GM21619 (cell line): ENCODE measurements at regions not wholly inside any gene's neighbourhood (a gene's known extent, or its start where the extent isn't known, plus 50 kb on each side); places are given as distances from the start of the nearest gene placed in this dataset.

Experiments
- ATAC-seq: cut with Tn5 transposase; IDR thresholded peaks from one replicate; pipeline ENCODE4 v1.9.1; 2021; ENCODE audit not compliant: unreplicated experiment

- ATAC-seq = no peak
Measured at GRCh38 chr16:85187886-85188285, 75.6 kb upstream of the CIBAR2 start.

DNA sequence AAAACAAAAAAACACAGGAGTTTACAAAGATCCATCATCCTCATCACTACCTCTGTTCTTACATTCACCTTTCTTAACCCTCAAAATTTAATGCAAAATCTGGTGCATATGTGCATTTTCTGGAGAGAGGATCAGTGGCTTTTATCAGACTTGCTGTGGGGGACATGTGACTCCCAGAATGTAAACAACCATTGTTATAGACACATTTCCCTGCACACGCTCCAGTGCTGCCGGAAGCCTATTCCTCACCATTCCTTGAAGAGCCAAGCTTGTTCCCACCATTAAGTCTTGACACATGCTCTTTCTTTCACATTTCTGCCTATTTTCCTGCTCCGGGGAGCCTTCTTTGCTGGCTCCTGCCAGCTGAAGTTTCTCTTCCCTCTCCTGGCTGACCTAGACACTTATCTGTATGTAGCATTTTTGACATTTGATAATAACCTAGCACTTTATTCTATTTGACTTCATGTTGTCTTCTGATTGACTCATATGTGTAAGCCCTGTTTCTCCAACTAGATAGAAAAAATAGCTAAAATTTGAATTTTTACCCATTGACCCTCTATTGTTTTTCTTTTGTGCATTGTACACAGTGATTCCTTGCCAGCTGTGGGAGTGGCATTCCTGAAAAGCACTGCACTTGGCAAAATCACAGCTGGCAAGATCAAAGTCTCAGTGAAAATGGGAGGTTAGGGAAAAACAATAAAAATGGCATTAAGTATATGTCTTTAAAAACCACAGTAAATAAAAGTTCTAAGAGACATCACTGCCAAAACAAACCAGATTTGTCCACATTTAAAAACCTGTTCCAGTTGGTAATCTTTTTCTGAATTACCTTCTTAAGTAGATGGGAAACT is 76.8 kb upstream of the CIBAR2 start:
- no peak for ATAC-seq

- no peak for ATAC-seq
Measured at GRCh38 chr16:85190572-85190971, 78.3 kb upstream of the CIBAR2 start.

DNA sequence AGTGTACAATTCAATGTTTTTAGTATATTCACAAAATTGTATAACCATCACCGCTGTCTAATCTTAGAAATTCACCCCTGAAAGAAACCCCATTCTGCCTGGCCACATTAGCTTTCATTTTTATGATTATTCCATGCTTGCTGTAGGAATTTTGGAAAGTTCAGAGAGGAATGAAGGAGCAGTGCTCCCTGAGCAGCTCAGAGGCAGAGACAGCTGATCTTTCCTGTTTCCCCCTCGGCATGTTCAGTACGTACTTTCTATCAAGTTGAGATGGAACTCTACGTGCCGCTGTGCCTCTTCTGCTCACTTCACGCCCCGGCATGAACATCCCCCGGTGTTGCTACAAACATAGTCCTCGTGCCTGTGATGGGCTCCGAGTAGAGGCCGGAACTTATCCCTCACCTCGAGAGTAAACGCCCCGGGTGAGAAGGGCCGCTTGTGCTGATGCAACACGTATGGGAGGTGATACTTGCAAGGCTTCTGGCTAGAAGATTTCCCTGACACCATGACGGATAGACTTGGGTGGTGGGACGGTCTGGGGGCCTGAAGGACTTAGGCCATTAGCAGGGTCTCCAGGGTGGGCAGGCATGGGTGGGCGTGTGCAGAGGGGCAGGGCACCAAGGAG is 79.2 kb upstream of the CIBAR2 start:
- no peak for ATAC-seq

GRCh38 chr16:85192238-85193114 is 80.2 kb upstream of the CIBAR2 start:
- no peak for ATAC-seq

DNA sequence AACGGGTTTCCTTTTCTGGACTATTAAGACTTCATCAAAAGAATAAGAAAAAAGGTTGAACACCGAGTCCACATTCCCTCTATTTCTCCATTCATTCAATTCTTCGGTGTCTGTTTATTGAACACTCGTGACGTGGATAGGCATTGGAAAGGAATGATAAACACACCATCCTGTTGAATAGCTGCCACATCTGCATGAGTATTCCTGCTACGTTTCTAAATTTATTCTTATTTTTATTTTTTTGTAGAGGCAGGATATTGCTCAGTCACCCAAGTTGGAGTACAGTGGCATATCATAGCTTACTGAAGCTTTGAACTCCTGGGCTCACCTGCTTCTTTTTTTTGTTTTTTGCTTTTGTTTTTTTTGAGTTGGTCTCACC is 80.8 kb upstream of the CIBAR2 start:
- no peak for ATAC-seq

DNA sequence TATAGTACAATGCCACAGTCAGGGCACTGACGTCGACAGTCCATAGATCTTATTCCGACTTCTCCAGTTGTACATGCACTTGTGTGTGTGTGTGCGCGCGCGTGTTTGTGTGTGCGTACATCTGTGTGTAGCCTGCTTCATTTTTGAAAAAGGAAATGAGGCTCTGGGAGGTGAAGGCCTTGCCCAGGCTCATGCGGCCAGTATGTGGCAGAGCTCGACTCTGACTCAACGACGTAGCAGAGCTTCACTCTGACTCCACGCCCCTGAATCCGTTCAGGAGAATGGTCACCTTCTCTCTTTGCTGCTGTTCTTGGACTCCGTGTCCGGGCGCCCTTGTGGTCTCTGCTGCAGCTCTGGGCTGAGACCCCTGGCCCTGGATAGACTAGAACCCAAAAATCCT is 81.6 kb upstream of the CIBAR2 start:
- no peak for ATAC-seq

GRCh38 chr16:85194307-85195270 is 82.3 kb upstream of the CIBAR2 start:
- no peak for ATAC-seq

DNA sequence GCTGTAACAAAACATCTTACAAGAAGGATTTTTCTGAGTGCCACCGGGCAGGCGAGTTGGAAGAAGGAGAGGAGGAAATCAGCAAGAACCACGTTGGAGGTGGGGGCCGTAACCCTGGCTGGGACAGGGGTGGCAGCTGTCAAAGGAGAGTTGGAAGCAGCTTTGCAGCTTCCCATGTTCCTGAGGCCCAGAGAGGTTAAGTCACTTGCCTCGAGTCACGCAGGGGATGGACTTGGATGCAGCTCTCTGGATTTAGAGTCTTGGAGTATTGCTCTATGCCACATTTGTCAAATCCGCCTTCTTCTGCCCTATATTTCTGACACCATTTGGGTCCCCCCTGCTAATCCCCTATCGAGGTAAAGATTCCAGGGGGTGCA is 83.0 kb upstream of the CIBAR2 start:
- no peak for ATAC-seq

DNA sequence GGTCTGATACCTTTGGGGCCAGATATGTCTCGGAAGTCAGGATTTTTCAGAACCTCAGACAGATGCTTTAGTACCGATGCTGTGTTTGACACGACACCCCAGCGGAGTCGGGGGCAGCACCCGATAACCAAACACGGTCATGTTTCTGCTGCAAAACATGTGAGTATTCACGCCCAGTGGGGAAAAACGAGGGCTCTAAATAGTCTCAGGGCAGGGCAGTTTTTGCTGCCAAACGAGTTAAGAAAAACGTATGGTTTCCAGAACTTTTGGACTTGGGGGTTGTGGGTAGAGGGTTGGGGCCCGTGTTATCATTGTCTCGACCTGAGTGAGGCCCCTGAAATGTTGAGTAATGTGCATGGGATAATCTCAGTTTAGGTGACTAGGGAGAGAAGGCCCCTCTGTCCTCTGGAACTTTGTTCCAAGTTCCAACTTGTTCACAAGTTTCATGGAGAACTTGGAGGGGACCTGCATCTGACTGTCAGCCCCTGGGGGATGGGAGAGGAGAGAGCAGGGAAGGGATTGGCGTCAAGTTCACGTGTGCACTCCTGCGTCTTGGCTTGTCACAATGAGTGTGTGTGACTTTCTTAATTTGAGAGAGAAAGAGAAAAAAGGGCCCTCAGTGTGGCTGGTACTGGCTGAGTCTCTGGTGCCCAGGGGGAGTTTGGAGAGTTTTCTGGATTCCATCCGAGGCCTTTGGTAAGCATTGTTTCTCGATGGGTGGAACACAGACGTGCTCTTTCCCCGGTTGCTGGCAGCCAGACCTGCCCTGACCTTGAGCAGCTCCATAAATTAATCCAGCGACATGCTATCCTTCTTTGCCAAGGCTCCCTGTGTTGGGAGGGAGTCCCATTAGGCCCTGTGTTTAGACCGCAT is 83.9 kb upstream of the CIBAR2 start:
- ATAC-seq = no peak

GRCh38 chr16:85196976-85197375 is 84.7 kb upstream of the CIBAR2 start:
- ATAC-seq = no peak

GRCh38 chr16:85197611-85198566 is 85.6 kb upstream of the CIBAR2 start:
- no peak for ATAC-seq

GRCh38 chr16:85199069-85199725 is 86.9 kb upstream of the CIBAR2 start:
- no peak for ATAC-seq

DNA sequence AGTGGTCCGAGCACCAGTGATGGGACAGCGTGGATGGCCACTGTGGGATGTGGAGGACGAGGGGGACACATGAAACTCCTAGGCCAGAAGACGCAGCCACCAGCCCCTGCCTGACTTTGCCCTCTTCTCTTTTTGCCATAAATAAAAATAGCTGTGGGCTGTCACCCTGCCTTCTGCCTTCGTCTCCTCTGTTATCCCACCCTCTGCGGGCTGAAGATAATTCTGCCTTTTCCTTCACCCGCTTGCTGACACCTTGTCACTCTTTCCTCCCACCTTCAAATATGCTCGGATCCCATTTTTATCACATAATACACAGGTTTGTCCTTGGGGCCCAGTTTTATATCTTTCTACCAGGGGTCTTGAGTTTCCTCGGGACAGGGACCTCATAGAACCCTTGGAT is 87.6 kb upstream of the CIBAR2 start:
- no peak for ATAC-seq

- ATAC-seq = no peak
Measured at GRCh38 chr16:85200471-85201278, 88.4 kb upstream of the CIBAR2 start.

- ATAC-seq = no peak
Measured at GRCh38 chr16:85201574-85201973, 89.3 kb upstream of the CIBAR2 start.

GRCh38 chr16:85202051-85202601 is 89.9 kb upstream of the CIBAR2 start:
- ATAC-seq = no peak
